Heart right ventricle (tissue), 16 donors: ENCODE measurements at regions not wholly inside any gene's neighbourhood (a gene's known extent, or its start where the extent isn't known, plus 50 kb on each side); places are given as distances from the start of the nearest gene placed in this dataset.
A peak's percentile ranks its signal among the peaks of the same experiment; 100 is the strongest.

Experiments
- ATAC-seq, 8 donors: fragments of 200-7000 bp; cut with Tn5 transposase; one replicate each; pipeline ENCODE4 v1.9.1; 2020; ENCODE audit warnings: mild to moderate bottlenecking in 8 of 8, moderate library complexity in 8 of 8, moderate number of reproducible peaks in 1 of 8
- DNase-seq, 2 donors: peaks; one replicate each; pipeline ENCODE4 v3.0.0-alpha.2; 2020
- H3K27ac ChIP-seq, 10 donors: fragments of 200-600 bp; sonication (generic) in 2 of 10; one replicate each; pipeline versions ENCODE4 v1.5.0 to v1.8.0; 2020 to 2022; ENCODE audit warnings: mild to moderate bottlenecking in 3 of 10
- H3K27me3 ChIP-seq, 7 donors: fragments of 200-600 bp; one replicate each; pipeline ENCODE4 v1.8.0; 2021 to 2022; ENCODE audit warnings: mild to moderate bottlenecking in 2 of 7
- H3K36me3 ChIP-seq, 9 donors: fragments of 200-600 bp; sonication (generic) in 1 of 9; one replicate each; pipeline versions ENCODE4 v1.5.0 to v1.8.0; 2020 to 2022; ENCODE audit warnings: mild to moderate bottlenecking in 2 of 9
- H3K4me1 ChIP-seq, 9 donors: fragments of 200-600 bp; sonication (generic) in 1 of 9; one replicate each; pipeline versions ENCODE4 v1.5.0 to v1.8.0; 2020 to 2022; ENCODE audit warnings: mild to moderate bottlenecking in 4 of 9
- H3K4me3 ChIP-seq, 10 donors: fragments of 200-600 bp; sonication (generic) in 2 of 10; one replicate each; pipeline versions ENCODE4 v1.5.0 to v1.8.0; 2020 to 2022; ENCODE audit warnings: mild to moderate bottlenecking in 7 of 10, moderate library complexity in 2 of 10
- H3K9me3 ChIP-seq, 11 donors: fragments of 200-600 bp in 10 of 11; sonication (generic) in 2 of 11; one replicate each; pipeline versions ENCODE4 v1.5.0 to v1.8.0; 2013 to 2022; ENCODE audit warnings: mild to moderate bottlenecking in 2 of 11, control low read depth in 1 of 11, moderate library complexity in 1 of 11
- WGBS, 2 donors: extraction: QIAGEN DNeasy Blood & Tissue Kit; methylation state at CpG; one replicate each; pipeline ENCODE4 v1.1.7; 2013; ENCODE audit warnings: inconsistent platforms in 1 of 2; 5-methylcytosine and 5-hydroxymethylcytosine counted together
- intact Hi-C, 10 donors: fragments of 100-400 bp; cut with DNase I; formaldehyde crosslinking; loops; one replicate each; pipeline versions ENCODE4 v1.11.1 to v1.14.2; 2022
- TF ChIP-seq, protein P1 (sequence below), 9 donors: fragments of 200-600 bp; sonication (generic) in 2 of 9; IDR thresholded peaks; one replicate each; pipeline versions ENCODE4 v1.5.0 to v1.8.0; 2021 to 2022; ENCODE audit warnings: antibody characterized with exemption in 9 of 9, mild to moderate bottlenecking in 5 of 9, moderate library complexity in 1 of 9
- donor health status: Arrhythmogenic right ventricular cardiomyopathy.
- donor health status: ischemic (EF 13 %, LVEDD 7.1; RV severe dilation, severe dysfunction).
- donor health status: healthy with polysubstance abuse.
- donor health status: DM: no; HTN: yes; CAD: no.
- donor health status: DM: no; HTN: no; CAD: no.
- donor health status: ischemic (EF 25% LVEDD 6.9; RV normal size, moderate dysfunction).
- donor health status: ischemic (EF 25% LVEDD 5.7; RV mildly dilated, moderate dysfunction).
- donor health status: healthy.
- donor health status: DM: yes; HTN: yes; CAD: no.
- donor health status: Ischemic cardiomyopathy.
- donor health status: ischemic (EF 35%, LVEDD 5.7; RV mildly dilated, moderate dysfunction).
- donor health status: nonischemic (EF 11% LVEDD 7.7; RV severe dilation, severe dysfunction).
- donor health status: DM: yes; HTN: yes; CAD: no.
- donor health status: PGD.
- donor health status: ischemic (EF 29% LVEDD 5.4; RV normal size, mild dysfunction).
- donor health status: nonischemic (EF 23%, LVEDD 6.1; RV moderate dilation, normal function).

- intact Hi-C loops: loop anchor here in 2 of 10 donors (5.0 kb wide), 2 partner anchors 128 to 133 kb away; no protein-coding TSS in a partner anchor
- TF ChIP-seq, protein P1, sequence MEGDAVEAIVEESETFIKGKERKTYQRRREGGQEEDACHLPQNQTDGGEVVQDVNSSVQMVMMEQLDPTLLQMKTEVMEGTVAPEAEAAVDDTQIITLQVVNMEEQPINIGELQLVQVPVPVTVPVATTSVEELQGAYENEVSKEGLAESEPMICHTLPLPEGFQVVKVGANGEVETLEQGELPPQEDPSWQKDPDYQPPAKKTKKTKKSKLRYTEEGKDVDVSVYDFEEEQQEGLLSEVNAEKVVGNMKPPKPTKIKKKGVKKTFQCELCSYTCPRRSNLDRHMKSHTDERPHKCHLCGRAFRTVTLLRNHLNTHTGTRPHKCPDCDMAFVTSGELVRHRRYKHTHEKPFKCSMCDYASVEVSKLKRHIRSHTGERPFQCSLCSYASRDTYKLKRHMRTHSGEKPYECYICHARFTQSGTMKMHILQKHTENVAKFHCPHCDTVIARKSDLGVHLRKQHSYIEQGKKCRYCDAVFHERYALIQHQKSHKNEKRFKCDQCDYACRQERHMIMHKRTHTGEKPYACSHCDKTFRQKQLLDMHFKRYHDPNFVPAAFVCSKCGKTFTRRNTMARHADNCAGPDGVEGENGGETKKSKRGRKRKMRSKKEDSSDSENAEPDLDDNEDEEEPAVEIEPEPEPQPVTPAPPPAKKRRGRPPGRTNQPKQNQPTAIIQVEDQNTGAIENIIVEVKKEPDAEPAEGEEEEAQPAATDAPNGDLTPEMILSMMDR (IDR thresholded peaks at IDR 0.05): no peak
Observed at GRCh38 chr2:240364961-240365775, 70.3 kb upstream of the GPC1 start.

GRCh38 chr2:240365971-240366471, 69.4 kb upstream of the GPC1 start:
- intact Hi-C loops: loop anchor here in 2 of 10 donors (5.0 kb wide), 2 partner anchors 129 to 134 kb away; no protein-coding TSS in a partner anchor
- DNase-seq: no peak
- 46 to 56% methylated on average over 9 of the region's 9 CpGs for WGBS, 2 donors
- peaks cover 0 to 8% (median 4%) of the 10 kb centered on the region in 11 donors for H3K9me3 ChIP-seq
- no peak overlapping the region for H3K27ac ChIP-seq
- ATAC-seq: no peak
- peaks cover 12 to 41% (median 21%) of the 10 kb centered on the region in 9 donors for H3K4me1 ChIP-seq
- H3K36me3 ChIP-seq: no peaks in the 10 kb centered on the region
- H3K27me3 ChIP-seq: no peaks in the 10 kb centered on the region
- H3K4me3 ChIP-seq: no peak overlapping the region
- TF ChIP-seq, protein P1 (IDR thresholded peaks at IDR 0.05): no peak

More at GRCh38 chr2:240364961-240365775, 70.3 kb upstream of the GPC1 start:
- no peak for DNase-seq
- Histone ChIP-seq H3K9me3 (peaks cover 0 to 17% (median 12%) of the 10 kb centered on the region in 11 donors), H3K4me1 (peaks cover 7 to 33% (median 14%) of the 10 kb centered on the region in 9 donors), H3K27me3 (no peaks in the 10 kb centered on the region), H3K36me3 (no peaks in the 10 kb centered on the region), H3K4me3 (no peak overlapping the region), H3K27ac (no peak overlapping the region)
- 86 to 92% methylated on average over 30 of the region's 30 CpGs for WGBS, 2 donors
- no peak for ATAC-seq

- ATAC-seq (no peak), DNase-seq (no peak)
- intact Hi-C loops: loop anchor here in 2 of 10 donors (5.0 kb wide), 2 partner anchors 130 to 135 kb away; no protein-coding TSS in a partner anchor
- TF ChIP-seq, protein P1 (IDR thresholded peaks at IDR 0.05): no peak
- H3K36me3 ChIP-seq: no peaks in the 10 kb centered on the region
- WGBS, 2 donors: 91 to 94% methylated on average over 19 of the region's 19 CpGs
- peaks cover 0 to under 1% (median 0%) of the 10 kb centered on the region in 11 donors for H3K9me3 ChIP-seq
- H3K27ac ChIP-seq: no peak overlapping the region
- H3K27me3 ChIP-seq: no peaks in the 10 kb centered on the region
- peaks cover 12 to 50% (median 25%) of the 10 kb centered on the region in 9 donors for H3K4me1 ChIP-seq
- no peak overlapping the region for H3K4me3 ChIP-seq
Observed at GRCh38 chr2:240366901-240367300, 68.6 kb upstream of the GPC1 start.

DNA sequence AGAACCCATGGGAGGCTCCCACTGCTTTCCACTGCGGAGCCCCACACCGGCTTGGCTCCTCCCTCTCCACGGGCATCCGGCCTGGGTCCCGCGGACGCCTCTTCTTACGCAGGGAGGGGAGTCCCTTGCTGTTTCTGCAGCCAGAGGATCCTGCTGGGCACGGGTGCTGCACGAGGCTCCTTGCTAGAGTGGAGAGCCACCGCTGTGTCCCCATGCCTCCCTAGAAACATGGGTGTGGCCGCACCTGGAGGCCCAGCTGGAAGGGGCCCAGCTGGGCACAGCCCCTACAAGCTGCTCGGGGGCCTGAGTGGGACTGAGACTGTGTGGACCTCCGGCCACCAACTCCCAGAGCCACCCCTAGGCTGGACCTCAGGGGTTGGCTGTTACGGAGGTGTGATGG, 67.7 kb upstream of the GPC1 start:
- H3K4me3 ChIP-seq: no peak overlapping the region
- WGBS, 2 donors: 92 to 95% methylated on average over 15 of the region's 15 CpGs
- H3K36me3 ChIP-seq: no peaks in the 10 kb centered on the region
- intact Hi-C loops: loop anchor here in 2 of 10 donors (5.0 kb wide), 2 partner anchors 130 to 135 kb away; no protein-coding TSS in a partner anchor
- H3K9me3 ChIP-seq: no peaks in the 10 kb centered on the region
- no peaks in the 10 kb centered on the region for H3K27me3 ChIP-seq
- DNase-seq (no peak), ATAC-seq (no peak)
- H3K27ac ChIP-seq: peak overlapping the region in 4 of 10 donors; percentile 92 to 97 (median 96)
- TF ChIP-seq, protein P1 (IDR thresholded peaks at IDR 0.05): no peak
- H3K4me1 ChIP-seq: peaks cover 12 to 58% (median 25%) of the 10 kb centered on the region in 9 donors
